ENCODE measurements at regions not wholly inside any gene's neighbourhood (a gene's known extent, or its start where the extent isn't known, plus 50 kb on each side); places are given as distances from the start of the nearest gene placed in this dataset.
"Not testable (repeated sequence)": the region's sequence is repeated elsewhere in the genome, so short reads cannot be mapped to it uniquely, and the experiment has no call there.

DNA sequence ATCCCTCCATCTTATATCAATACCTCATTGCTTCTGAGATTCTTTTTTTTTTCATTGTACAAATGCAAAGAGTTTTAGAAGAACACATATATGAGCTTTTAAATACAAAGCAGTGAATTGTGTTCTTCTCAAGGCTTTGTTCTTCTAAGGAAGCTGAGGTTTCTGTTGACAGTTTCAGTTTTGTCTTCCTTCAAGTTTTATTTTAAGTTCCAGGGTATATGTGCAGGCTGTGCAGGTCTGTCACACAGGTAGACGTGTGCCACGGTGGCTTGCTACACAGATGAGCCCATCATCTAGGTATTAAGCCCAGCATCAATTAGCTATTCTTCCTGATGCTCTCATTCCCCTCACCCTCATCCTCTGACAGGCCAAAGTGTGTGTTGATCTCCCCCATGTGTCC is 201.2 kb upstream of the DIPK2B start:
- TF ChIP-seq, protein P1, sequence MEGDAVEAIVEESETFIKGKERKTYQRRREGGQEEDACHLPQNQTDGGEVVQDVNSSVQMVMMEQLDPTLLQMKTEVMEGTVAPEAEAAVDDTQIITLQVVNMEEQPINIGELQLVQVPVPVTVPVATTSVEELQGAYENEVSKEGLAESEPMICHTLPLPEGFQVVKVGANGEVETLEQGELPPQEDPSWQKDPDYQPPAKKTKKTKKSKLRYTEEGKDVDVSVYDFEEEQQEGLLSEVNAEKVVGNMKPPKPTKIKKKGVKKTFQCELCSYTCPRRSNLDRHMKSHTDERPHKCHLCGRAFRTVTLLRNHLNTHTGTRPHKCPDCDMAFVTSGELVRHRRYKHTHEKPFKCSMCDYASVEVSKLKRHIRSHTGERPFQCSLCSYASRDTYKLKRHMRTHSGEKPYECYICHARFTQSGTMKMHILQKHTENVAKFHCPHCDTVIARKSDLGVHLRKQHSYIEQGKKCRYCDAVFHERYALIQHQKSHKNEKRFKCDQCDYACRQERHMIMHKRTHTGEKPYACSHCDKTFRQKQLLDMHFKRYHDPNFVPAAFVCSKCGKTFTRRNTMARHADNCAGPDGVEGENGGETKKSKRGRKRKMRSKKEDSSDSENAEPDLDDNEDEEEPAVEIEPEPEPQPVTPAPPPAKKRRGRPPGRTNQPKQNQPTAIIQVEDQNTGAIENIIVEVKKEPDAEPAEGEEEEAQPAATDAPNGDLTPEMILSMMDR (IDR thresholded peaks at IDR 0.05; ENCODE audit: extremely low read depth, low read depth, low read length) = no peak
- Histone ChIP-seq H2AFZ (ENCODE audit: low read length) (no peak overlapping the region), H3K27me3 (ENCODE audit: insufficient read depth, low read length) (peaks cover 3% of the 10 kb centered on the region), H4K20me1 (ENCODE audit: insufficient read depth, low read length) (no peaks in the 10 kb centered on the region), H3K4me2 (ENCODE audit: insufficient read depth, low read length) (no peak overlapping the region), H3K4me3 (ENCODE audit: insufficient read depth, low read length) (no peak overlapping the region), H3K79me2 (ENCODE audit: insufficient read depth, low read length) (no peaks in the 10 kb centered on the region), H3K36me3 (ENCODE audit: insufficient read depth, low read length) (no peaks in the 10 kb centered on the region), H3K9me3 (ENCODE audit: low read depth, low read length) (peaks cover under 1% of the 10 kb centered on the region), H3K27ac (ENCODE audit: low read depth, low read length) (no peak overlapping the region), H3K4me1 (ENCODE audit: insufficient read depth, low read length) (peaks cover 6% of the 10 kb centered on the region)
- no peak for DNase-seq (ENCODE audit: insufficient read length, low spot score, missing footprints)

DNA sequence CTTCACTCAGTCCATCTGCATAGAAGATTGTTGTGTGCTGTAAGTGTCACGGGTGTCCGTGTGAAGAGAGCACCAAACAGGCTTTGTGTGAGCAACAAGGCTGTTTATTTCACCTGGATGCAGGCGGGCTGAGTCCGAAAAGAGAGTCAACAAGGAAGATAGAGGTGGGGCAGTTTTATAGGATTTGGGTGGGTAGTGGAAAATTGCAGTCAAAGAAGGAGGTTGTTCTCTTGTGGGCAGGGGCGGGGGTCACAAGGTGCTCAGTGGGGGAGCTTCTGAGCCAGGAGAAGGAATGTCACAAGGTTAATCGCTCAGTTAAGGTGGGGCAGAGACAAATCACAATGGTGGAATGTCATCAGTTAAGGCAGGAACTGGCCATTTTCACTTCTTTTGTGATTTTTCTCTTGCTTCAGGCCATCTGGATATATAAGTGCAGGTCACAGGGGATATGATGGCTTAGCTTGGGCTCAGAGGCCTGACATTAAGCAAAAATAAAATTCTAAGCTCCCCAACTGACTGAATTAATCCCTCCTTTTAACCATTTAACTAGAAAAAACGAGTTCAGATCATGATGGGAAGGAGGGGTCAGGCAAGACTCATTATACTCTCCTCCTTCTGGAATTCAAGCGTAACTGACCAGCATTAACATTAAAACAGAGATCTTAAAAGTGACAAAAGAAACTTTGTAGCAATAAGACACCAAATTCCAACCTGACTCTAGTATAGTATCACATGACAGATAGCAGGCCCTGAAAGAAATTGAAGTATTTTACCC is 200.5 kb upstream of the DIPK2B start:
- not testable (repeated sequence) for H3K36me3 ChIP-seq (ENCODE audit: insufficient read depth, low read length); H3K27me3 ChIP-seq (ENCODE audit: insufficient read depth, low read length); H3K4me3 ChIP-seq (ENCODE audit: insufficient read depth, low read length); H3K4me2 ChIP-seq (ENCODE audit: insufficient read depth, low read length); H3K79me2 ChIP-seq (ENCODE audit: insufficient read depth, low read length); H2AFZ ChIP-seq (ENCODE audit: low read length); H3K9me3 ChIP-seq (ENCODE audit: low read depth, low read length); DNase-seq (ENCODE audit: insufficient read length, low spot score, missing footprints); H4K20me1 ChIP-seq (ENCODE audit: insufficient read depth, low read length); H3K4me1 ChIP-seq (ENCODE audit: insufficient read depth, low read length)
- H3K27ac ChIP-seq (ENCODE audit: low read depth, low read length) = peak overlapping the region; percentile 20

DNA sequence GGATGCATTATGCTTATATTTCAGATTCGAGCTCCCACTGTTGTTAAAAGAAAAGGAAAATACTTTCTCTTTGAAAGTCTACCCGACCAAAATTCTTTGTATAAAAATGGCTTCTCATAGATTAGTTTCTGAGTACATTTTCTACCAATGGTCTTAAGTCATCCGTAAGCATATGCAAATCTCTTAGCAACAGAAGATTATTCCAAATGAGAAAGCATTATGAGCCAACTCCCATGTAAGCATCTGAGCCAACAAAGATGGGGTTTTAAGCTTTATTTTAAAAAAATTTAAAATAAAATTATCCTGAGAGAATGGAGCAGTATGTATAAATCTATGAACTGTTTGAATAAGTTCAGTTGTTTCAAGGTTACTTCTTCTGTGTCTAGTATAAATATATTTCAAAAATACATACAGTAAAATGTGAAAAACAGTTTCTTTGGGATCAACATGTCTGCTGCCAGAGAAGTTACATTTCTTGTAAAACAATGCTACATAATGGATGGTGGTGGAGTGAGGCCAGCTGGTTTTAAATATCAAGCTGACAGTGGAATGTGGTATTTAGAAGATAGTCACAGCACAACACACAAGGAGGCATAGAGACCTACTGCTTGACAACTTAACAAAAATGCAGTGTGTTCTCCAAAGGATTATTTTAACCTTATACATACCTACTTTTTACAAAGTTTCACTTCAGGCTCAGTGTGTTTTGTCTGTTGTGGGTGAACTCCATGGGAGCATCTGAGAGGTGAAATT is 199.5 kb upstream of the DIPK2B start:
- no peak for DNase-seq (ENCODE audit: insufficient read length, low spot score, missing footprints)
- Histone ChIP-seq H3K79me2 (ENCODE audit: insufficient read depth, low read length) (no peaks in the 10 kb centered on the region), H3K36me3 (ENCODE audit: insufficient read depth, low read length) (no peaks in the 10 kb centered on the region), H2AFZ (ENCODE audit: low read length) (peak overlapping the region; percentile 30), H3K4me3 (ENCODE audit: insufficient read depth, low read length) (no peak overlapping the region), H4K20me1 (ENCODE audit: insufficient read depth, low read length) (no peaks in the 10 kb centered on the region), H3K9me3 (ENCODE audit: low read depth, low read length) (peaks cover 5% of the 10 kb centered on the region), H3K27ac (ENCODE audit: low read depth, low read length) (peak overlapping the region; percentile 20), H3K4me2 (ENCODE audit: insufficient read depth, low read length) (no peak overlapping the region), H3K27me3 (ENCODE audit: insufficient read depth, low read length) (peaks cover under 1% of the 10 kb centered on the region), H3K4me1 (ENCODE audit: insufficient read depth, low read length) (peaks cover 6% of the 10 kb centered on the region)
- TF ChIP-seq, protein P1 (IDR thresholded peaks at IDR 0.05; ENCODE audit: extremely low read depth, low read depth, low read length) = no peak

DNA sequence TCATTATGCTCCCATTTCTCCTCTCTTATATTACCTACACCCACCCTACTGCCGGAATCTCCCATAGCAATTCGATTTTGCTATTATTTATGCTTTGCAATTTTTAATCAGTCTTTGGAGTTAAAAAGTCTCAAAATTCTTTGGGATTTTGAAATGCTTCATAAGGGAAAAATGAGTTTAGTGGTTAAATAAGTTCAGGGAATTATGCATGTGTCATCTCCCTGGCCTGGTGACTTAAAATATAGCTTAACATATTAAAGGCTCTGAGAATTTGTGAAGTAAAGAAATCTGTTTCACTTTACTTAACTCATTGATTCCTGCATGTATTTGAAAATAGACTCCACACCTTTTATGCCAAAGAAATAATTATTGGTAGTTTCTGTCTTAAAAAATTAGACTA is 185.1 kb upstream of the DIPK2B start:
- TF ChIP-seq, protein P1 (IDR thresholded peaks at IDR 0.05; ENCODE audit: extremely low read depth, low read depth, low read length) = no peak
- Histone ChIP-seq H2AFZ (ENCODE audit: low read length) (peak overlapping the region; percentile 3), H3K27me3 (ENCODE audit: insufficient read depth, low read length) (peaks cover 3% of the 10 kb centered on the region), H3K4me2 (ENCODE audit: insufficient read depth, low read length) (peak overlapping the region; percentile 8), H4K20me1 (ENCODE audit: insufficient read depth, low read length) (no peaks in the 10 kb centered on the region), H3K79me2 (ENCODE audit: insufficient read depth, low read length) (no peaks in the 10 kb centered on the region), H3K9me3 (ENCODE audit: low read depth, low read length) (peaks cover 4% of the 10 kb centered on the region), H3K4me3 (ENCODE audit: insufficient read depth, low read length) (no peak overlapping the region), H3K27ac (ENCODE audit: low read depth, low read length) (peak overlapping the region; percentile 67), H3K4me1 (ENCODE audit: insufficient read depth, low read length) (peaks cover 14% of the 10 kb centered on the region), H3K36me3 (ENCODE audit: insufficient read depth, low read length) (no peaks in the 10 kb centered on the region)
- no peak for DNase-seq (ENCODE audit: insufficient read length, low spot score, missing footprints)
